ENCODE measurements at regions not wholly inside any gene's neighbourhood (a gene's known extent, or its start where the extent isn't known, plus 50 kb on each side); places are given as distances from the start of the nearest gene placed in this dataset.

DNA sequence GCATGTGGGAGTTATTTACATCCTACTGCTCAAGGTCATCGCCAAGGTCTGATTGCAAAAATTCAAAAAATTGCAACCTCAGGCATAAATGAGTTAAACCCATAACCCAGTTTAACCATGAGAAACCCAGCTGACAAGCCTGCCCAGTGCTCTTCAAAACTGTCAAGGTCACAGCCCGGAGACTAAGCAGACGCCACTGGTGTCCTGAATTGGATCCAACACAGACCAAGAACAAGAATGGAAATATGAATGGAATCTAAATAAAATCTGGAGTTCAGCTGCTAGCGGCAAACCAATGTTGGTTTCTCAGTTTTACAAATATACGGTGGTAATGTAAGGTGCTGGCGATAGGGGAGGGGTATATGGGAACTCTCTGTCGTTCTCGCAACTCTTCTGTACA, 201.5 kb upstream of the MVB12B start:
- Histone ChIP-seq H3K9me3 (no peaks in the 10 kb centered on the region), H3K4me3 (no peak overlapping the region), H3K4me1 (no peaks in the 10 kb centered on the region), H3K27ac (no peak overlapping the region), H3K36me3 (no peaks in the 10 kb centered on the region), H3K27me3 (no peaks in the 10 kb centered on the region)
- WGBS (ENCODE audit: insufficient coverage, low coverage, low lambda C conversion rate, missing lambda C conversion rate) = 54% methylated on average over 8 of the region's 8 CpGs
- intact Hi-C loops (cut with DNase I) = no loop called here
- no peak for ATAC-seq
- TF ChIP-seq CTCF (IDR thresholded peaks at IDR 0.05) = no peak
- no peak for TF ChIP-seq POLR2A (IDR thresholded peaks at IDR 0.05)
- DNase-seq = no peak

- H3K4me1 ChIP-seq = no peaks in the 10 kb centered on the region
- no peaks in the 10 kb centered on the region for H3K36me3 ChIP-seq
- DNase-seq = peak in 1 of 3 donors; percentile 22
- H3K4me3 ChIP-seq = no peak overlapping the region
- no peak overlapping the region for H3K27ac ChIP-seq
- 36% methylated on average over 5 of the region's 6 CpGs for WGBS (ENCODE audit: insufficient coverage, low coverage, low lambda C conversion rate, missing lambda C conversion rate)
- TF ChIP-seq POLR2A (IDR thresholded peaks at IDR 0.05) (no peak), CTCF (IDR thresholded peaks at IDR 0.05) (no peak)
- H3K27me3 ChIP-seq = no peaks in the 10 kb centered on the region
- no peaks in the 10 kb centered on the region for H3K9me3 ChIP-seq
- intact Hi-C loops (cut with DNase I) = no loop called here
- no peak for ATAC-seq
Measured at GRCh38 chr9:126125577-126125976, 201.1 kb upstream of the MVB12B start.

- H3K27me3 ChIP-seq = no peaks in the 10 kb centered on the region
- H3K4me1 ChIP-seq = no peaks in the 10 kb centered on the region
- WGBS (ENCODE audit: insufficient coverage, low coverage, low lambda C conversion rate, missing lambda C conversion rate) = no CpG with 5 or more reads among the region's 4 CpGs
- H3K4me3 ChIP-seq = no peak overlapping the region
- no peaks in the 10 kb centered on the region for H3K36me3 ChIP-seq
- H3K27ac ChIP-seq = no peak overlapping the region
- H3K9me3 ChIP-seq = no peaks in the 10 kb centered on the region
- DNase-seq (peak in 1 of 3 donors; percentile 31), ATAC-seq (no peak)
- intact Hi-C loops (cut with DNase I) = no loop called here
- TF ChIP-seq CTCF (IDR thresholded peaks at IDR 0.05) (no peak), POLR2A (IDR thresholded peaks at IDR 0.05) (no peak)
Measured at GRCh38 chr9:126125992-126126409, 200.6 kb upstream of the MVB12B start.

DNA sequence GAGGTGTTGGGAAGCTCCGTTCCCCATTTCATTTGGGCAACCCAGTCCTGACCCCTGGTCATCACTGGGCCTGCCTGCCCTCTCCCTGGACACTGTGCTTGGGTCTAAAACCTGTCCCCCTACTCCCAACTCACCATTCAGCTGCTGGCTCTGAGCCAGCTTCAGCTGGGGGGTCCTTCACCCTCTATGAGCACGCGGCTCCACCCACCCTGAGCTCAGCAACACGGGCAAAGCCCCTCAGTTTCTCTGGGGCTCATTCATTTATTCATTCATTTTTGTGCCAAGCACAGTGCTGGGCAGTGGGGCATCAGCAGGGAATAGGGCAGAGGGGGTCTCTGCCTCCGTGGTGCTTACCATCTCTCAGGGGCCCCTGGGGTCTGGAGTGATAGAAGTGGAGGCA, 199.8 kb upstream of the MVB12B start:
- H3K27me3 ChIP-seq = no peaks in the 10 kb centered on the region
- H3K4me3 ChIP-seq = no peak overlapping the region
- no peaks in the 10 kb centered on the region for H3K4me1 ChIP-seq
- no peak for TF ChIP-seq POLR2A (IDR thresholded peaks at IDR 0.05)
- no peak for TF ChIP-seq CTCF (IDR thresholded peaks at IDR 0.05)
- H3K27ac ChIP-seq = no peak overlapping the region
- WGBS (ENCODE audit: insufficient coverage, low coverage, low lambda C conversion rate, missing lambda C conversion rate) = 52% methylated on average over 3 of the region's 5 CpGs
- intact Hi-C loops (cut with DNase I) = no loop called here
- no peak for DNase-seq
- no peak for ATAC-seq
- no peaks in the 10 kb centered on the region for H3K36me3 ChIP-seq
- H3K9me3 ChIP-seq = no peaks in the 10 kb centered on the region

GRCh38 chr9:126127591-126127990, 199.0 kb upstream of the MVB12B start:
- WGBS (ENCODE audit: insufficient coverage, low coverage, low lambda C conversion rate, missing lambda C conversion rate) = 50% methylated on average over 1 of the region's 5 CpGs
- no peak for TF ChIP-seq POLR2A (IDR thresholded peaks at IDR 0.05)
- no peak for TF ChIP-seq CTCF (IDR thresholded peaks at IDR 0.05)
- H3K27me3 ChIP-seq = no peaks in the 10 kb centered on the region

More at GRCh38 chr9:126127591-126127990, 199.0 kb upstream of the MVB12B start:
- H3K27ac ChIP-seq = no peak overlapping the region
- H3K36me3 ChIP-seq = no peaks in the 10 kb centered on the region
- intact Hi-C loops (cut with DNase I) = no loop called here
- H3K4me3 ChIP-seq = no peak overlapping the region
- DNase-seq (no peak), ATAC-seq (no peak)
- no peaks in the 10 kb centered on the region for H3K4me1 ChIP-seq
- H3K9me3 ChIP-seq = no peaks in the 10 kb centered on the region

All from right lobe of liver (tissue), 6 donors.